H1 (cell line): ENCODE measurements at regions not wholly inside any gene's neighbourhood (a gene's known extent, or its start where the extent isn't known, plus 50 kb on each side); places are given as distances from the start of the nearest gene placed in this dataset.

Experiments used
- CBX8 ChIP-seq: fragments of 300-800, 300-1000 bp; sonication (generic); IDR thresholded peaks from 2 replicates; pipeline ENCODE4 v1.7.1; 2016; ENCODE audit warnings: low read depth, low read length, borderline replicate concordance
- HDAC2 ChIP-seq, 2 experiments: fragments of 300-600 bp in 1 of 2; sonication (generic) in 1 of 2; IDR thresholded peaks; 2 replicates each; pipeline ENCODE4 v1.6.1; 2011 to 2012; ENCODE audit warnings: low read depth in 2 of 2, low read length in 2 of 2, mild to moderate bottlenecking in 2 of 2, moderate library complexity in 2 of 2, borderline replicate concordance in 1 of 2, inconsistent platforms in 1 of 2
- JUND ChIP-seq: IDR thresholded peaks from 2 replicates; pipeline ENCODE4 v1.6.1; 2011; ENCODE audit warnings: mild to moderate bottlenecking, improper control_type of control experiment, low read length
- KDM1A ChIP-seq: fragments of 200-600, 300-600 bp; sonication (generic); IDR thresholded peaks from 2 replicates; pipeline ENCODE4 v1.7.1; 2016; ENCODE audit warnings: mild to moderate bottlenecking, low read length, borderline replicate concordance
- POLR2AphosphoS5 ChIP-seq: IDR thresholded peaks from 2 replicates; pipeline ENCODE4 v1.6.1; 2011; ENCODE audit warnings: low read depth, low read length
- TAF7 ChIP-seq: optimal IDR thresholded peaks from 2 replicates; pipeline ENCODE3; 2011; ENCODE audit warnings: low read depth, mild to moderate bottlenecking, inconsistent platforms, low read length, moderate library complexity, borderline replicate concordance
- TCF12 ChIP-seq: IDR thresholded peaks from 2 replicates; pipeline ENCODE4 v1.6.1; 2011; ENCODE audit warnings: low read depth, mild to moderate bottlenecking, low read length
- TF ChIP-seq, protein P1 (sequence below): fragments of 300-600 bp; sonication (generic); IDR thresholded peaks from 2 replicates; pipeline ENCODE4 v1.7.1; 2012; ENCODE audit warnings: low read length, moderate library complexity, mild to moderate bottlenecking, inconsistent platforms; ENCODE audit not compliant: insufficient replicate concordance

DNA sequence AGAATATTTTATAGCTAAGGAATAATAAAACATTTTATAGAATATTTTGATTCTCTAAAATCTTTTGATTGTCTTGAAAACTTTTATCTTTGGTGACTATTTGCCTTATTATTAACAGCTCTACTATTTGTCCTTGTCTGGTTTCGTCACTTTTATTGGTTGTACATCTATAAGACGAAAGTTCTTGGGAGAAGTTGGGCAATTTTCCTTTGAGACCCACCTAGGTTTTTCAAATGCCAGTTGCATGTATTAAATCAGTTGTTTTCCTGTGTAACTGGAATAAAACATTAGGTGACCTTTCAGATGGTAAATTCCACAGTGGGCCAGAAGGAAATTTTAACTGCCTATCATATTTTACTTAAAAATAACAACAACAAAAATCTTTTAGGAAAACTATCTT lies 1245.7 kb downstream of the SI start (continued):
- TF ChIP-seq, protein P1, sequence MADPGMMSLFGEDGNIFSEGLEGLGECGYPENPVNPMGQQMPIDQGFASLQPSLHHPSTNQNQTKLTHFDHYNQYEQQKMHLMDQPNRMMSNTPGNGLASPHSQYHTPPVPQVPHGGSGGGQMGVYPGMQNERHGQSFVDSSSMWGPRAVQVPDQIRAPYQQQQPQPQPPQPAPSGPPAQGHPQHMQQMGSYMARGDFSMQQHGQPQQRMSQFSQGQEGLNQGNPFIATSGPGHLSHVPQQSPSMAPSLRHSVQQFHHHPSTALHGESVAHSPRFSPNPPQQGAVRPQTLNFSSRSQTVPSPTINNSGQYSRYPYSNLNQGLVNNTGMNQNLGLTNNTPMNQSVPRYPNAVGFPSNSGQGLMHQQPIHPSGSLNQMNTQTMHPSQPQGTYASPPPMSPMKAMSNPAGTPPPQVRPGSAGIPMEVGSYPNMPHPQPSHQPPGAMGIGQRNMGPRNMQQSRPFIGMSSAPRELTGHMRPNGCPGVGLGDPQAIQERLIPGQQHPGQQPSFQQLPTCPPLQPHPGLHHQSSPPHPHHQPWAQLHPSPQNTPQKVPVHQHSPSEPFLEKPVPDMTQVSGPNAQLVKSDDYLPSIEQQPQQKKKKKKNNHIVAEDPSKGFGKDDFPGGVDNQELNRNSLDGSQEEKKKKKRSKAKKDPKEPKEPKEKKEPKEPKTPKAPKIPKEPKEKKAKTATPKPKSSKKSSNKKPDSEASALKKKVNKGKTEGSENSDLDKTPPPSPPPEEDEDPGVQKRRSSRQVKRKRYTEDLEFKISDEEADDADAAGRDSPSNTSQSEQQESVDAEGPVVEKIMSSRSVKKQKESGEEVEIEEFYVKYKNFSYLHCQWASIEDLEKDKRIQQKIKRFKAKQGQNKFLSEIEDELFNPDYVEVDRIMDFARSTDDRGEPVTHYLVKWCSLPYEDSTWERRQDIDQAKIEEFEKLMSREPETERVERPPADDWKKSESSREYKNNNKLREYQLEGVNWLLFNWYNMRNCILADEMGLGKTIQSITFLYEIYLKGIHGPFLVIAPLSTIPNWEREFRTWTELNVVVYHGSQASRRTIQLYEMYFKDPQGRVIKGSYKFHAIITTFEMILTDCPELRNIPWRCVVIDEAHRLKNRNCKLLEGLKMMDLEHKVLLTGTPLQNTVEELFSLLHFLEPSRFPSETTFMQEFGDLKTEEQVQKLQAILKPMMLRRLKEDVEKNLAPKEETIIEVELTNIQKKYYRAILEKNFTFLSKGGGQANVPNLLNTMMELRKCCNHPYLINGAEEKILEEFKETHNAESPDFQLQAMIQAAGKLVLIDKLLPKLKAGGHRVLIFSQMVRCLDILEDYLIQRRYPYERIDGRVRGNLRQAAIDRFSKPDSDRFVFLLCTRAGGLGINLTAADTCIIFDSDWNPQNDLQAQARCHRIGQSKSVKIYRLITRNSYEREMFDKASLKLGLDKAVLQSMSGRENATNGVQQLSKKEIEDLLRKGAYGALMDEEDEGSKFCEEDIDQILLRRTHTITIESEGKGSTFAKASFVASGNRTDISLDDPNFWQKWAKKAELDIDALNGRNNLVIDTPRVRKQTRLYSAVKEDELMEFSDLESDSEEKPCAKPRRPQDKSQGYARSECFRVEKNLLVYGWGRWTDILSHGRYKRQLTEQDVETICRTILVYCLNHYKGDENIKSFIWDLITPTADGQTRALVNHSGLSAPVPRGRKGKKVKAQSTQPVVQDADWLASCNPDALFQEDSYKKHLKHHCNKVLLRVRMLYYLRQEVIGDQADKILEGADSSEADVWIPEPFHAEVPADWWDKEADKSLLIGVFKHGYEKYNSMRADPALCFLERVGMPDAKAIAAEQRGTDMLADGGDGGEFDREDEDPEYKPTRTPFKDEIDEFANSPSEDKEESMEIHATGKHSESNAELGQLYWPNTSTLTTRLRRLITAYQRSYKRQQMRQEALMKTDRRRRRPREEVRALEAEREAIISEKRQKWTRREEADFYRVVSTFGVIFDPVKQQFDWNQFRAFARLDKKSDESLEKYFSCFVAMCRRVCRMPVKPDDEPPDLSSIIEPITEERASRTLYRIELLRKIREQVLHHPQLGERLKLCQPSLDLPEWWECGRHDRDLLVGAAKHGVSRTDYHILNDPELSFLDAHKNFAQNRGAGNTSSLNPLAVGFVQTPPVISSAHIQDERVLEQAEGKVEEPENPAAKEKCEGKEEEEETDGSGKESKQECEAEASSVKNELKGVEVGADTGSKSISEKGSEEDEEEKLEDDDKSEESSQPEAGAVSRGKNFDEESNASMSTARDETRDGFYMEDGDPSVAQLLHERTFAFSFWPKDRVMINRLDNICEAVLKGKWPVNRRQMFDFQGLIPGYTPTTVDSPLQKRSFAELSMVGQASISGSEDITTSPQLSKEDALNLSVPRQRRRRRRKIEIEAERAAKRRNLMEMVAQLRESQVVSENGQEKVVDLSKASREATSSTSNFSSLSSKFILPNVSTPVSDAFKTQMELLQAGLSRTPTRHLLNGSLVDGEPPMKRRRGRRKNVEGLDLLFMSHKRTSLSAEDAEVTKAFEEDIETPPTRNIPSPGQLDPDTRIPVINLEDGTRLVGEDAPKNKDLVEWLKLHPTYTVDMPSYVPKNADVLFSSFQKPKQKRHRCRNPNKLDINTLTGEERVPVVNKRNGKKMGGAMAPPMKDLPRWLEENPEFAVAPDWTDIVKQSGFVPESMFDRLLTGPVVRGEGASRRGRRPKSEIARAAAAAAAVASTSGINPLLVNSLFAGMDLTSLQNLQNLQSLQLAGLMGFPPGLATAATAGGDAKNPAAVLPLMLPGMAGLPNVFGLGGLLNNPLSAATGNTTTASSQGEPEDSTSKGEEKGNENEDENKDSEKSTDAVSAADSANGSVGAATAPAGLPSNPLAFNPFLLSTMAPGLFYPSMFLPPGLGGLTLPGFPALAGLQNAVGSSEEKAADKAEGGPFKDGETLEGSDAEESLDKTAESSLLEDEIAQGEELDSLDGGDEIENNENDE = no peak
- TF ChIP-seq CBX8 (no peak), TAF7 (no peak), KDM1A (no peak), POLR2AphosphoS5 (no peak), JUND (no peak), HDAC2 (IDR thresholded peaks at IDR 0.05; ENCODE audit: borderline replicate concordance in 1 of 2, low read depth in 2 of 2, low read length in 2 of 2) (no peak), TCF12 (no peak)
